Right atrium auricular region (tissue), 2 donors: ENCODE measurements at regions not wholly inside any gene's neighbourhood (a gene's known extent, or its start where the extent isn't known, plus 50 kb on each side); places are given as distances from the start of the nearest gene placed in this dataset.
"Not testable (repeated sequence)": the region's sequence is repeated elsewhere in the genome, so short reads cannot be mapped to it uniquely, and the experiment has no call there.

Experiments used
- DNase-seq: peaks from one replicate; pipeline ENCODE4 v3.0.0-alpha.2; 2019; ENCODE audit warnings: low spot score
- H3K27ac ChIP-seq, 2 donors: fragments of 200-600 bp; sonication (generic); 1 replicate in 1 of 2; 2 replicates in 1 of 2; pipeline ENCODE4 v1.5.1; 2016 to 2019
- H3K27me3 ChIP-seq, 2 donors: fragments of 200-600 bp; sonication (generic); one replicate each; pipeline versions ENCODE4 v1.5.1 to v1.6.0; 2017 to 2019
- H3K36me3 ChIP-seq: fragments of 200-600 bp; sonication (generic); one replicate; pipeline ENCODE4 v1.5.1; 2016
- H3K4me1 ChIP-seq, 2 donors: fragments of 200-600 bp; sonication (generic); one replicate each; pipeline versions ENCODE4 v1.5.1 to v1.6.0; 2017 to 2019
- H3K4me3 ChIP-seq, 2 donors: fragments of 200-600 bp; sonication (generic); 1 replicate in 1 of 2; 2 replicates in 1 of 2; pipeline ENCODE4 v1.5.1; 2017 to 2019; ENCODE audit warnings: mild to moderate bottlenecking in 1 of 2, moderate library complexity in 1 of 2
- H3K9me3 ChIP-seq, 2 donors: fragments of 200-600 bp; sonication (generic); one replicate each; pipeline ENCODE4 v1.5.1; 2019

DNA sequence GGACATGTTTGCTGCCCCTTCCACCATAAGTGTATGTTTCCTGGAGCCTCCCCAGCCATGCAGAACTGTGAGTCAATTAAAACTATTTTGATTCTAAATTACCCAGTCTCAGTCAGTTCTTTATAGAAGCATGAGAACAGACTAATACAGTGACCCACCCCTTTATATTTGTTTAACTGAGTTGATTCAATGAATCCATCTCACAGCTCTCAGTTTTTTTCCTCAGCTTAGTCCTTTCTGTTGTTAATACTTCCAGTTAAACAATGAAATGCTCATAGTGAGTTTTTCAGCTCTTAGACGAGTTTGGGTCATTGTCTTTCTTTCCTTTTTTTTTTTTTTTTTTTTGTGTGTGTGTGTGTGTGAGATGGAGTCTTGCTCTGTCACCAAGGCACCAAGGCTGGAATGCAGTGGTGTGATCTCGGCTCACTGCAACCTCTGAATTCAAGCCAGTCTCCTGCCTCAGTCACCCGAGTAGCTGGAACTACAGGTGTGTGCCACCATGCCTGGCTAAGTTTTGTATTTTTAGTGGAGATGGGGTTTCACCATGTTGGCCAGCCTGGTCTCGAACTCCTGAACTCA, 627.4 kb downstream of the SPATA31A7 start:
- not testable (repeated sequence) for H3K4me1 ChIP-seq, H3K27ac ChIP-seq

DNA sequence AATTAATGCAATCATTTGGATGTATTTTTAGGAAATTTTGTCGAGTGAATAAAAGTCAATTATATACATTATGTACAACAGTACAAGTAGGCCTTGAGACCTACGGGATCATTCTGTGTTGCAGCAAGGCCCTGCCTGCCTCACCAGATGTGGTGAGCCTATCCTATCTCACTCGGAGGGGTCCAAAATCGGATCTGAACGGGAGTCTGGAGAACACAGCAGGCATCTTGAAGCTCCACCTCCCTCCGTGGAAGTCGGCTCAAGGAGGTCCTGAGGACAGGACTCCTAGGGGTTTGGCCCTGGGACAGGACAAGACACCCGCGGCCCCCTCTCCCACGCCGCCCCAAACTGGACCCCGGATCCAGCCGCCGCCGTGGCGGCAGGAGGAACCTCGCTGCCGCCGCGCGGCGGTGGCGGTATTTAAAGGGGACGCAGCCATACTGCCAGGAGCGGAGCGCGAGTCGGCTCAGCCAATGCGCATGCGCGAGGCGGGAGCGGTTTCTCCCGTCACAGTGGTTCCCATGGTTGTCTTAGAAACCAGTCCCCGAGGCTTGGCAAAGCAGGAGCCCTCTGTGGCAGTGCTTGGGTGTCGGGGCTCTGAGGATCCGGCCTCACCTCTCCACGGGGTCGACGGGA, 663.9 kb downstream of the SPATA31A7 start:
- DNase-seq, result peak; percentile 94
- not testable (repeated sequence) for H3K4me1 ChIP-seq, H3K27ac ChIP-seq, H3K27me3 ChIP-seq, H3K36me3 ChIP-seq, H3K9me3 ChIP-seq
- peak overlapping the region; percentile 29 to 49 for H3K4me3 ChIP-seq

More for the DNA sequence above, 627.4 kb downstream of the SPATA31A7 start:
- not testable (repeated sequence) for DNase-seq, H3K4me3 ChIP-seq, H3K9me3 ChIP-seq, H3K36me3 ChIP-seq, H3K27me3 ChIP-seq

DNA sequence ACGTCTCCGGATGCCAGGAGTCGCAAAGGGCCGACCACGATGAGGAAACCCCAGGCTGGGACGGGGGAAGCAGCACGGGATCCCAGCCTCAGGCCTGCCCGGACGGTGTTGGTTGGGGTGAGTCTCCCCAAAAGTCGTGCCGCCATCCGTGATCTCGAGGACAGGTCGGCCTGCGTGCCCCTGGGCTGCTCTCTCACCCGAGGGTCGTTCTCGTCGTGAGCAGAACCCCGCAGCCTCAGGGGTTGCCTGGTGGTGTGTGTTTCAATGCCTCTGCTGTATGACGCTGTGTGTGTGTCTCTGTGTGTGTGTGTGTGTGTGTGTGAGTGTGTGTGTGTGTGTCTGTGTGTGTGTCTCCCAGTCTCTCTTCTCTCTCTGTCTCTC, 664.4 kb downstream of the SPATA31A7 start:
- H3K27me3 ChIP-seq, DNase-seq, H3K4me1 ChIP-seq, H3K9me3 ChIP-seq, H3K36me3 ChIP-seq, H3K27ac ChIP-seq: not testable (repeated sequence)
- peak overlapping the region; percentile 29 to 49 for H3K4me3 ChIP-seq

DNA sequence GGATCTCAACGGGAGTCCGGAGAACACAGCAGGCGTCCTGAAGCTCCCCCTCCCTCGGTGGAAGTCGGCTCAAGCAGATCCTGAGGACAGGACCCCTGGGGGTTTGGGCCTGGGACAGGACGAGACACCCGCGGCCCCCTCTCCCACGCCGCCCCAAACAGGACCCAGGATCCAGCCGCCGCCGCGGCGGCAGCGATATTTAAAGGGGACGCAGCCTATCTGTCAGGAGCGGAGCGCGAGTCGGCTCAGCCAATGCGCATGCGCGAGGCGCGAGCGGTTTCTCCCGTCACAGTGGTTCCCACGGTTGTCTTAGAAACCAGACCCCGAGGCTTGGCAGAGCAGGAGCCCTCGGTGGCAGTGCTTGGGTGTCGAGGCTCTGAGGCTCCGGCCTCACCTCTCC, 666.4 kb downstream of the SPATA31A7 start:
- H3K27ac ChIP-seq, H3K9me3 ChIP-seq, H3K27me3 ChIP-seq, H3K36me3 ChIP-seq, H3K4me1 ChIP-seq, DNase-seq, H3K4me3 ChIP-seq: not testable (repeated sequence)

DNA sequence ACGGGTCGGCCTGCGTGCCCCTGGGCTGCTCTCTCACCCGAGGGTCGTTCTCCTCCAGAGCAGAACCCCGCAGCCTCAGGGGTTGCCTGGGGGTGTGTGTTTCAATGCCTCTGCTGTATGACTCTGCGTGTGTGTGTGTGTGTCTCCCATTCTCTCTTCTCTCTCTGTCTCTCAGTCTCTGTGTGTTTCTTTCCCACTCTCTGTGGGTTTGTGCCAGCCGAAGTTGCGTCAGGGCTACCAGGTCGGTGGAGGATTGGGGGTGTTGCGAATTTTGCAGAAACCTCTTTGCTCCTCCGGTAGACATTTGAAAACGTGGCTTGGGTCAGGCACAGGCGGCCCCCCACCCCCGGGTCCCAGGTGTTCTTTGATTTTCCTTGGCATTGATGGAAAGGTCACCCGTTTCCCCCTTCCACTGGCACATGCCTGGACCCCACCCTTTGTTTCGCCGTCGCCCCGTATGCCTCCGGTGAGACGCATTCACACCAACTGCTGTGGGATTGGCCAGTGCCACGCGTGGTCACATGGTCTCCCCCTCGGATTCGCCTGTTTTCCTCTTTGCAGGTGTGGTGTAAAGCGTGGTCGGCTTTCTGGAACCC, 667.1 kb downstream of the SPATA31A7 start:
- not testable (repeated sequence) for H3K27me3 ChIP-seq, H3K4me1 ChIP-seq, H3K4me3 ChIP-seq, H3K27ac ChIP-seq, H3K36me3 ChIP-seq, DNase-seq, H3K9me3 ChIP-seq

DNA sequence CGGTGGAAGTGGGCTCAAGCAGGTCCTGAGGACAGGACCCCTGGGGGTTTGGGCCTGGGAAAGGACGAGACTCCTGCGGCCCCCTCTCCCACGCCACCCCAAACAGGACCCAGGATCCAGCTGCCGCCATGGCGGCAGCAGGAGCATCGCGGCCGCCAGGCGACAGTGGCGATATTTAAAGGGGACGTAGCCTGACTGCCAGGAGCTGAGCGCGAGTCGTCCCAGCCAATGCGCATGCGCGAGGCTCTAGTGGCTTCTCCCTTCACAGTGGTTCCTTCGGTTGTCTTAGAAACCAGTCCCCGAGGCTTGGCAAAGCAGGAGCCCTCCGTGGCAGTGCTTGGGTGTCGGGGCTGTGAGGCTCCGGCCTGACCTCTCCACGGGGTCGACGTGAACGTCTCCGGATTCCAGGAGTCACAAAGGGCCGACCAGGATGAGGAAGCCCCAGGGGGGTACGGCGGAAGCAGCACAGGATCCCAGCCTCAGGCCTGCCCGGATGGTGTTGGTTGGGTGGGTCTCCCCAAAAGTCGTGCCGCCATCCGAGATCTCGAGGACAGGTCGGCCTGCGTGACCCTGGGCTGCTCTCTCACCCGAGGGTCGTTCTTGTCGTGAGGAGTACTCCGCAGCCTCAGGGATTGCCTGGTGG, 668.0 kb downstream of the SPATA31A7 start:
- not testable (repeated sequence) for H3K27ac ChIP-seq, H3K4me3 ChIP-seq, H3K36me3 ChIP-seq, H3K4me1 ChIP-seq, DNase-seq, H3K27me3 ChIP-seq, H3K9me3 ChIP-seq

DNA sequence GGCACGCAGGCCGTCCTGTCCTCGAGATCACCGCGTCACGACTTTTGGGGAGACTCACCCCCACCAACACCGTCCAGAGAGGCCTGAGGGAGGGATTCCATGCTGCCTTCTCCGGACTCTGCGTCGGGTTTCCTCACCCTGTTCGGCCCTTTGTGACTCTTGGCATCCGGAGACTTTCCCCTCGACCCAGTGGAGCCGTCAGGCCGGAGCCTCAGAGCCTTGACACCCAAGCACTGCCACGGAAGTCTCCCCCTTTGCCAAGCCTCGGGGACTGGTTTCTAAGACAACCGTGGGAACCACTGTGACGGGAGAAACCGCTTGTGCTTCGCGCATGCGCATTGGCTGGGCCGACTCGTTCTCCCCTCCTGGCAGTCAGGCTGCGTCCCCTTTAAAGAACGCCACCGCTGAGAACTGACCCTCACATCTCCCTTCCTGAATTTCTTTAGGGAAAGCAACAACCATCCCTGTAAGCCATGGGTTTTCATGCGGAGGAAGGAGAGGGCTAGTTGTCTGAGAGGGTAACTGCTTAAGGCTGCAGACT, 672.7 kb downstream of the SPATA31A7 start:
- H3K4me3 ChIP-seq, H3K36me3 ChIP-seq, H3K27ac ChIP-seq, H3K4me1 ChIP-seq, H3K27me3 ChIP-seq, H3K9me3 ChIP-seq: not testable (repeated sequence)
- DNase-seq, result peak; percentile 82

DNA sequence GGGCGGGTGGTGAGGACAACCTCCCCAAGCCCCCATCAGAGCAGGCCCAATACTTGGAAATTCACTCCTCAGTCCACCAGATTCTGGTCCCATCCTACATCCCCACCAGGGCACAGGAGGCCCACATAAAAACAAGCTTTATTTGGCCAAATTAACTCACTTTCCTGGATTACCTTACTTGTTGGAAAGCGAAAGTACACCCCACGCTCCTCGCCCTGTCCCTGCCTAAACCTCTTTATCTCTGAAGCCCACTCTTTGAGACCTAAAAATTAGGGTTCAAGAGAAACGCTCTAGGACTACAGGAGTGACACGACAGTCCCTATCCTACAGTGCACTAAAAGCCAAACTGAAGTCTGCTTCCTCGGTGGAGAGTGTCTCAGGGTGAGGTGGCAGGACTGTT, 674.6 kb downstream of the SPATA31A7 start:
- H3K27me3 ChIP-seq, H3K4me3 ChIP-seq, H3K36me3 ChIP-seq, H3K4me1 ChIP-seq, H3K27ac ChIP-seq, H3K9me3 ChIP-seq, DNase-seq: not testable (repeated sequence)

DNA sequence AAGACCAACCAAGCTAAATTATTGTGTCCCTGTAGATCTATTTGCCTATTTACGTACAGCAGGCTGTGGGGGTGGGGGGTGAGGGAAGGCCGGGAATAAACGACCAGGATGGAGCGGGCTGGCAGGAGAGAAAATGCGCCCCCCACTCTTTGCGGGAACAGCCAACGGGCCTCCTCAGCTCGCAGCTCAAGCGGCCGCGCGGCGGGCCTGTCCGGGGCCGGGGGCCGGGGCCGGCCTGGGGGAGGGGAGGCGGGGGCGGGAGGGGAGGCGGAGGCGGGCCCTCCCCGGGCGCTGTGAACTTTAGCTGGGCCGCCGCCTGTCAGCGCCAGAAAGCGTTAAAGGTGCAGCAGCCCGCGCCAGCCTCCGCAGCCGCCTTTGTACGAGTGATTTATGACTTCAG, 679.1 kb downstream of the SPATA31A7 start:
- not testable (repeated sequence) for H3K27me3 ChIP-seq, H3K27ac ChIP-seq, DNase-seq, H3K4me3 ChIP-seq, H3K4me1 ChIP-seq, H3K9me3 ChIP-seq, H3K36me3 ChIP-seq

DNA sequence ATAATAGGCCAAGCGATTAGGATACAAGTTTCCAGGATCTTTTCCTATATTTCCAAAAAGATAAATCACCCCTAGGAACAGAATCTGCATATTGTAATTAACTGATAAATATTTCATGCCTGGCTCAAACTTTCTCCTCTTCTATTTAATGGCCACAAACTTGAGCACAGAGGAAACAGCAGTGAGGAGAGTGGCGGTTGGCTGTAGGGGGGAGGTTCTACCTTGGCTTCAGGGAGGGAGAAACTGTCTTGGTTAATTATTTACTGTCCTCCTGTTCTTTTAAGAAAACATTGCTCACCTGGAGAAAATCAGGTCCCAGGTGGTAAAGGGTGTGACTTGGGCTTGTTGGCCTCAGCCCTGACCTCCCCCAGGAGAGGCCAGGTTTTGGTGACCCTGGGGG, 682.5 kb downstream of the SPATA31A7 start:
- DNase-seq, H3K4me1 ChIP-seq, H3K9me3 ChIP-seq, H3K27ac ChIP-seq, H3K27me3 ChIP-seq, H3K36me3 ChIP-seq, H3K4me3 ChIP-seq: not testable (repeated sequence)
